CD4-positive, alpha-beta memory T cell (primary cell): ENCODE measurements at regions not wholly inside any gene's neighbourhood (a gene's known extent, or its start where the extent isn't known, plus 50 kb on each side); places are given as distances from the start of the nearest gene placed in this dataset.

Experiments used
- CTCF ChIA-PET: fragments of 350-600 bp; sonication (Branson Sonifier 250); formaldehyde crosslinking; loops from one replicate; lab custom pipeline; 2021; ENCODE audit warnings: inconsistent platforms; ENCODE audit not compliant: partially characterized antibody; lab: Charles Lee
- POLR2A ChIA-PET: fragments of 350-600 bp; sonication (Branson Sonifier 250); formaldehyde crosslinking; loops from one replicate; lab custom pipeline; 2021; ENCODE audit not compliant: partially characterized antibody; lab: Charles Lee
- DNase-seq, 5 donors: peaks; one replicate each; pipeline versions ENCODE4 v3.0.0 to v3.0.0-alpha.2; 2020 to 2022; ENCODE audit warnings: mixed read lengths in 1 of 5
- H3K27ac ChIP-seq: one replicate; pipeline ENCODE4 v1.7.0; 2013; ENCODE audit warnings: low read depth, low read length
- H3K27me3 ChIP-seq: 2 replicates; pipeline ENCODE4 v1.7.0; 2013; ENCODE audit warnings: mild to moderate bottlenecking, low read length, moderate library complexity; ENCODE audit not compliant: insufficient read depth
- H3K36me3 ChIP-seq: 2 replicates; pipeline ENCODE4 v1.7.0; 2013; ENCODE audit warnings: mild to moderate bottlenecking, low read length, moderate library complexity; ENCODE audit not compliant: insufficient read depth
- H3K4me1 ChIP-seq: 2 replicates; pipeline ENCODE4 v1.7.0; 2013; ENCODE audit warnings: mild to moderate bottlenecking, low read length, moderate library complexity; ENCODE audit not compliant: insufficient read depth
- H3K4me3 ChIP-seq, 2 donors: one replicate each; pipeline ENCODE4 v1.7.0; 2013; ENCODE audit warnings: low read length in 2 of 2, mild to moderate bottlenecking in 1 of 2
- H3K9me3 ChIP-seq, 2 donors: one replicate each; pipeline ENCODE4 v1.7.0; 2013; ENCODE audit warnings: low read length in 2 of 2, control low read depth in 1 of 2; ENCODE audit not compliant: control insufficient read depth in 1 of 2
- H3K27ac Mint-ChIP-seq, 7 donors: one replicate each; pipeline ENCODE4 v1.8.0; 2020 to 2021; ENCODE audit warnings: mixed read lengths in 7 of 7, mild to moderate bottlenecking in 6 of 7, inconsistent platforms in 3 of 7, moderate library complexity in 3 of 7
- H3K27me3 Mint-ChIP-seq, 2 donors: one replicate each; pipeline ENCODE4 v1.8.0; 2020 to 2021; ENCODE audit warnings: mixed read lengths in 2 of 2
- H3K36me3 Mint-ChIP-seq, 2 donors: one replicate each; pipeline ENCODE4 v1.8.0; 2020 to 2021; ENCODE audit warnings: mixed read lengths in 2 of 2, inconsistent platforms in 1 of 2, mild to moderate bottlenecking in 1 of 2
- H3K4me1 Mint-ChIP-seq, 4 donors: one replicate each; pipeline ENCODE4 v1.8.0; 2020 to 2021; ENCODE audit warnings: mixed read lengths in 4 of 4, mild to moderate bottlenecking in 1 of 4
- H3K4me3 Mint-ChIP-seq, 8 donors: one replicate each; pipeline ENCODE4 v1.8.0; 2020 to 2021; ENCODE audit warnings: mixed read lengths in 8 of 8, mild to moderate bottlenecking in 7 of 8, moderate library complexity in 6 of 8, inconsistent platforms in 3 of 8
- H3K9me3 Mint-ChIP-seq, 8 donors: one replicate each; pipeline ENCODE4 v1.8.0; 2020 to 2021; ENCODE audit warnings: mixed read lengths in 8 of 8, mild to moderate bottlenecking in 5 of 8, inconsistent platforms in 3 of 8, moderate library complexity in 1 of 8
- intact Hi-C: fragments of 100-400 bp; cut with micrococcal nuclease; formaldehyde crosslinking; loops from one replicate; pipeline ENCODE4 v1.15.1; 2023

DNA sequence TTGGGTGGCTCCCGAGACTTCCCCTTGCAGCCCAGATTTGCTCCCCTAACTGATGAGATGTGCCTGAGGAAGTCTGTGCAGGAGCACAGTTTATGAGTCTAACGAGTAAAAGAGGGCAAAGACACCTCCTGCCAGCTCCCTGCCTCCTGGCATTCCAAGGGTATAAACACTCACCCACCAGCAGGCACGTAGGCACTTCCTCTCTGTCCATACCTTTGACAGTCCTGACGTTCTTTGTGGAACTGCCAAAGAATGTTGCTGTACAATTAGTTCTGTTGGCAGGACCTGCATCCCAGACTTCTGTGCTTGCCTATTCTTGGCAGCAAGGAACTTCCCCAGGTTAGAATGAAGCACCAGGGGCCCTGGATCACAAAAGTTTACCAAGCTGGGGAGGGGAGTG is 889.3 kb downstream of the BCL11B start:
- H3K9me3 ChIP-seq, result no peaks in the 10 kb centered on the region
- H3K27me3 ChIP-seq, result no peaks in the 10 kb centered on the region
- peaks cover 0 to 4% (median 0%) of the 10 kb centered on the region in 8 donors for H3K9me3 Mint-ChIP-seq
- H3K27ac Mint-ChIP-seq, result peak overlapping the region in 1 of 7 donors; percentile 42
- H3K4me1 Mint-ChIP-seq, result peaks cover 0 to 5% (median 1%) of the 10 kb centered on the region in 4 donors
- H3K36me3 Mint-ChIP-seq, result no peaks in the 10 kb centered on the region
- ChIA-PET CTCF (no interaction called here), POLR2A (no interaction called here)
- peaks cover 0 to 1% of the 10 kb centered on the region in 2 donors for H3K27me3 Mint-ChIP-seq
- no peaks in the 10 kb centered on the region for H3K36me3 ChIP-seq
- H3K27ac ChIP-seq, result no peak overlapping the region
- intact Hi-C loops, result no loop called here
- no peak for DNase-seq
- H3K4me1 ChIP-seq, result no peaks in the 10 kb centered on the region
- H3K4me3 ChIP-seq, result no peak overlapping the region
- no peak overlapping the region for H3K4me3 Mint-ChIP-seq

DNA sequence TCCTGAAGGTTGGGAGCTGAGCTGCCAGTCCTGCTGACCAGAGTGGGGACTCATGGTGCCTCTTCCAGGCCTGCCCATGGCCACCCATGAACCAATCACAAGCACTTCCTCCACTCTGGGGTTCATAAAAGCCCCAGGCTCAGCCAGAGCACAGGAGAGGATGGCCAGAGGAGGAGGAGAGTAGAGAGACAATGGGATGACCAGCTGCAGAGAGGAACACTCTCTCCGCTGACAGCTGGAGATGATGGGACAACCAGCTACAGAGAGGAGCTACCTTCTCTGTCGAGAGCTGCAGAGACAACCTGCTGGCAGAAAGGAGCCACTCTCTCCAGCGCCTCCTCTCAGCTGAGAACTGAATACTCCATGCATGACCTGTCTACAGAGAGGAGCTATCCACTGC is 886.1 kb downstream of the BCL11B start:
- Mint-ChIP-seq H3K9me3 (peaks cover 0 to 8% (median 0%) of the 10 kb centered on the region in 8 donors), H3K27me3 (peaks cover 0 to 1% of the 10 kb centered on the region in 2 donors), H3K4me1 (peaks cover 0 to 5% (median 2%) of the 10 kb centered on the region in 4 donors), H3K27ac (no peak overlapping the region), H3K36me3 (no peaks in the 10 kb centered on the region), H3K4me3 (no peak overlapping the region)
- ChIA-PET CTCF (no interaction called here), POLR2A (no interaction called here)
- H3K4me3 ChIP-seq, result no peak overlapping the region
- H3K9me3 ChIP-seq, result no peaks in the 10 kb centered on the region
- no peak overlapping the region for H3K27ac ChIP-seq
- no peaks in the 10 kb centered on the region for H3K4me1 ChIP-seq
- intact Hi-C loops, result no loop called here
- no peaks in the 10 kb centered on the region for H3K27me3 ChIP-seq
- no peak for DNase-seq
- no peaks in the 10 kb centered on the region for H3K36me3 ChIP-seq

GRCh38 chr14:98391061-98391460 is 880.9 kb downstream of the BCL11B start:
- Histone ChIP-seq H3K27ac (no peak overlapping the region), H3K4me1 (no peaks in the 10 kb centered on the region), H3K36me3 (no peaks in the 10 kb centered on the region), H3K4me3 (no peak overlapping the region), H3K27me3 (no peaks in the 10 kb centered on the region), H3K9me3 (no peaks in the 10 kb centered on the region)
- peaks cover 0 to 5% (median 1%) of the 10 kb centered on the region in 4 donors for H3K4me1 Mint-ChIP-seq
- ChIA-PET CTCF (interaction anchor here (1.6 kb wide), 1 partner anchor 8 kb away, joined by 3 read pairs; no protein-coding TSS in a partner anchor), POLR2A (interaction anchor here (0.6 kb wide), 1 partner anchor 96 kb away, joined by 5 read pairs; no protein-coding TSS in a partner anchor)
- H3K27ac Mint-ChIP-seq, result peak overlapping the region in 1 of 7 donors; percentile 28
- H3K36me3 Mint-ChIP-seq, result peaks cover 0 to under 1% of the 10 kb centered on the region in 2 donors
- H3K4me3 Mint-ChIP-seq, result no peak overlapping the region
- peaks cover 0 to 7% (median 0%) of the 10 kb centered on the region in 8 donors for H3K9me3 Mint-ChIP-seq
- no peak for DNase-seq
- no peaks in the 10 kb centered on the region for H3K27me3 Mint-ChIP-seq
- intact Hi-C loops, result no loop called here

DNA sequence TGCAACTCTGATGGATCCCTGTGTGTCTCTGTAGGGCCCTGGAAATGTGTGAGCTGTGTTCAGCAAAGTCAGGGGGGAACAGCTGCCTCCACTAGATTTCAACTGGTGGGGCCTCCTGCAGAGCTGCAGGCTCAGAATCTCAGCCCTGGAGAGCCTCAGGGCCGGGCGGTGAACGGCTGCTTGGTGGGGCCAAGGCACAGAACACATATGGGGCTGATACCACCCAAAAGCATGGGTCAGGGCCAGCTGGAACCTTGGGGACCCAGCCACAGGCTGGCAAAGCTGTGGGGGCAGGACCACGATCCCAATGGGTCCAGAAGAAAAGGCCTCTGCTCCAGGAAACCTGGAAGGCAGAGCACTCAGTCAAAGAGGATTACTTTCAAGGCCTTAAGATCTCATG is 878.5 kb downstream of the BCL11B start:
- ChIA-PET CTCF (no interaction called here), POLR2A (no interaction called here)
- Histone ChIP-seq H3K9me3 (no peaks in the 10 kb centered on the region), H3K4me3 (no peak overlapping the region), H3K27me3 (no peaks in the 10 kb centered on the region), H3K4me1 (no peaks in the 10 kb centered on the region), H3K36me3 (no peaks in the 10 kb centered on the region), H3K27ac (no peak overlapping the region)
- intact Hi-C loops, result no loop called here
- Mint-ChIP-seq H3K27me3 (no peaks in the 10 kb centered on the region), H3K27ac (no peak overlapping the region), H3K4me3 (no peak overlapping the region), H3K4me1 (peaks cover 0 to 3% (median 1%) of the 10 kb centered on the region in 4 donors), H3K9me3 (peaks cover 0 to 4% (median 0%) of the 10 kb centered on the region in 8 donors), H3K36me3 (peaks cover 0 to 4% of the 10 kb centered on the region in 2 donors)
- DNase-seq, result no peak

GRCh38 chr14:98404811-98405210 is 867.2 kb downstream of the BCL11B start:
- H3K27ac ChIP-seq, result no peak overlapping the region
- Mint-ChIP-seq H3K27ac (peak overlapping the region in 5 of 7 donors; percentile 11 to 79 (median 75)), H3K9me3 (no peaks in the 10 kb centered on the region), H3K36me3 (no peaks in the 10 kb centered on the region), H3K27me3 (no peaks in the 10 kb centered on the region), H3K4me3 (no peak overlapping the region), H3K4me1 (peaks cover 5 to 20% (median 17%) of the 10 kb centered on the region in 4 donors)
- H3K9me3 ChIP-seq, result no peaks in the 10 kb centered on the region
- DNase-seq, result peak in 1 of 5 donors; percentile 3
- ChIA-PET POLR2A (no interaction called here), CTCF (interaction anchor here (0.9 kb wide), 1 partner anchor 28 kb away, joined by 3 read pairs; no protein-coding TSS in a partner anchor)
- H3K4me3 ChIP-seq, result no peak overlapping the region
- H3K27me3 ChIP-seq, result no peaks in the 10 kb centered on the region
- H3K4me1 ChIP-seq, result peaks cover 9% of the 10 kb centered on the region
- intact Hi-C loops, result no loop called here
- no peaks in the 10 kb centered on the region for H3K36me3 ChIP-seq

DNA sequence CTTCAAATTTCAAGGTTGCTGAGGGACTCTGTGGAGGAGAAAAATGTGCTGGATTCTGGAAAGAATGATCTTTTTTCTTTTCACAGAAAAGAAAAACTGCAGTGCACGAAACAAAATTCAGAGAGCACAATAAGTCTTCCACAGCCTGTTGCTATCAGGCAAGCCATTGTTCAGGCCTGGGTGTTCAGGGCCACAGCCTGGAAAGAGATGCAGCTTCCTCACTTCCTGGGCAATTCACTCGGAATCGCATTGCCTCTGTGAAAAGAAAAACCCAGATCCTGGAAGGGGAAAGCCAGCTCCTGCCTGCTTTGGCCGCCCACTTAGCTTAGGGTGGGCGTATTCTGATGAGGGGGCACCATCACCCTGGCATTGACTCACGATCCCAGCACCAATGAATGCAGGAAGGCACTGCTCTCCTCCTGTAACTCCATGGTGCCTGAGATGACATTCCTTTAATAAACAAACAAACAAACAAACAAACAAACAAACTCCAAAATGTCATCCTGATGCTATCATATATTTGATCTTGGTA is 863.9 kb downstream of the BCL11B start:
- peaks cover 0 to 3% (median 0%) of the 10 kb centered on the region in 8 donors for H3K9me3 Mint-ChIP-seq
- no peaks in the 10 kb centered on the region for H3K27me3 Mint-ChIP-seq
- H3K27ac Mint-ChIP-seq, result peak overlapping the region in 1 of 7 donors; percentile 38
- H3K4me3 ChIP-seq, result no peak overlapping the region
- no peaks in the 10 kb centered on the region for H3K36me3 Mint-ChIP-seq
- H3K27me3 ChIP-seq, result no peaks in the 10 kb centered on the region
- H3K27ac ChIP-seq, result no peak overlapping the region
- H3K4me3 Mint-ChIP-seq, result no peak overlapping the region
- ChIA-PET POLR2A (no interaction called here), CTCF (no interaction called here)
- H3K4me1 ChIP-seq, result peaks cover 9% of the 10 kb centered on the region
- H3K36me3 ChIP-seq, result no peaks in the 10 kb centered on the region
- H3K9me3 ChIP-seq, result no peaks in the 10 kb centered on the region
- peaks cover 9 to 28% (median 20%) of the 10 kb centered on the region in 4 donors for H3K4me1 Mint-ChIP-seq
- DNase-seq, result no peak
- intact Hi-C loops, result no loop called here

- peaks cover 9 to 28% (median 20%) of the 10 kb centered on the region in 4 donors for H3K4me1 Mint-ChIP-seq
- no peak overlapping the region for H3K4me3 ChIP-seq
- no peaks in the 10 kb centered on the region for H3K27me3 ChIP-seq
- H3K4me1 ChIP-seq, result peaks cover 9% of the 10 kb centered on the region
- peaks cover 0 to 3% (median 0%) of the 10 kb centered on the region in 8 donors for H3K9me3 Mint-ChIP-seq
- H3K27ac ChIP-seq, result no peak overlapping the region
- intact Hi-C loops, result no loop called here
- no peaks in the 10 kb centered on the region for H3K27me3 Mint-ChIP-seq
- DNase-seq, result no peak
- no peaks in the 10 kb centered on the region for H3K36me3 ChIP-seq
- H3K4me3 Mint-ChIP-seq, result no peak overlapping the region
- POLR2A ChIA-PET, result no interaction called here
- H3K27ac Mint-ChIP-seq, result peak overlapping the region in 1 of 7 donors; percentile 80
- no peaks in the 10 kb centered on the region for H3K36me3 Mint-ChIP-seq
- H3K9me3 ChIP-seq, result no peaks in the 10 kb centered on the region
- CTCF ChIA-PET, result no interaction called here
Measured at GRCh38 chr14:98408713-98409112, 863.3 kb downstream of the BCL11B start.
